MCF 10A (cell line): ENCODE measurements at regions not wholly inside any gene's neighbourhood (a gene's known extent, or its start where the extent isn't known, plus 50 kb on each side); places are given as distances from the start of the nearest gene placed in this dataset.

Source experiments
- BruUV-seq: library from RNA; stranded (reverse); fragments of 400-500 nt; replicated peaks from 2 replicates; lab custom pipeline; 2021; lab: Mats Ljungman, UMichigan
- CTCF ChIA-PET: fragments of 300-600 bp; sonication (Branson Sonifier 250); formaldehyde crosslinking; extraction: SDS; loops from one replicate; lab custom pipeline; 2021; ENCODE audit warnings: antibody characterized with exemption, inconsistent platforms; lab: Yijun Ruan, JAX
- POLR2A ChIA-PET: fragments of 300-600, 350-650 bp; sonication (Branson Sonifier 250); formaldehyde crosslinking; extraction: SDS; loops from one replicate; lab custom pipeline; 2020; ENCODE audit warnings: antibody characterized with exemption, inconsistent platforms; lab: Yijun Ruan, JAX
- DNase-seq: peaks from one replicate; pipeline ENCODE4 v3.0.0-alpha.2; 2018; ENCODE audit not compliant: unreplicated experiment
- H3K27ac Mint-ChIP-seq: one replicate; pipeline ENCODE4 v1.8.0; 2022; ENCODE audit warnings: mild to moderate bottlenecking, low read depth, mixed read lengths; ENCODE audit not compliant: unreplicated experiment
- H3K27me3 Mint-ChIP-seq: one replicate; pipeline ENCODE4 v1.8.0; 2022; ENCODE audit warnings: mixed read lengths; ENCODE audit not compliant: insufficient read depth, unreplicated experiment
- H3K36me3 Mint-ChIP-seq: one replicate; pipeline ENCODE4 v1.8.0; 2022; ENCODE audit warnings: mild to moderate bottlenecking, moderate library complexity, mixed read lengths; ENCODE audit not compliant: insufficient read depth, unreplicated experiment
- H3K4me1 Mint-ChIP-seq: one replicate; pipeline ENCODE4 v1.8.0; 2022; ENCODE audit warnings: mixed read lengths; ENCODE audit not compliant: insufficient read depth, unreplicated experiment
- H3K4me3 Mint-ChIP-seq: one replicate; pipeline ENCODE4 v1.8.0; 2022; ENCODE audit warnings: mild to moderate bottlenecking, moderate library complexity, mixed read lengths; ENCODE audit not compliant: unreplicated experiment
- H3K9me3 Mint-ChIP-seq: one replicate; pipeline ENCODE4 v1.8.0; 2022; ENCODE audit warnings: mixed read lengths; ENCODE audit not compliant: unreplicated experiment
- intact Hi-C: fragments of 100-400 bp; cut with micrococcal nuclease; formaldehyde crosslinking; loops from 2 replicates; pipeline ENCODE4 v1.14.1; 2022
- TF ChIP-seq, protein P1 (sequence below): fragments of 200-600 bp; IDR thresholded peaks from one replicate; pipeline ENCODE4 v1.8.0; 2022; ENCODE audit warnings: antibody characterized with exemption, mild to moderate bottlenecking; ENCODE audit not compliant: unreplicated experiment

DNA sequence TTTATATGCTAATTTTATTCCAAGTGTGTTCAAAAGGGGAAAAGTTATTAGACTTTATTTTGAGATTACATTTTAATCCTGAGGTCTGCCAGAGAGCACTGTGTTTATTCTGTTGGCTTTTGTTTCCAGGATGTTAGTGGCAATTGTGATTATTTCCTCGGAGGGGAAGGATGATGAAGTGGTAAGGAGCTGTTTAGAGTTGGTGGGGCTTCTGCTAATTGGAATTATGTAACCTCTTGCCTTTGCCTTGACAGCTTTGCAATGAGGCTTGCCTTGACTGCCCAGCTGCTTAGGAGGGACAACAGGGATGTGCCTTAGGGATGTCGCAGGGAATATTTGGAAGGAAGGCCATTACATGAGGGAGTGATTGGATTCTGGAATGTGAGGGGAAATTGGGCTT, 89.7 kb upstream of the E2F8 start:
- intact Hi-C loops: no loop called here
- H3K27me3 Mint-ChIP-seq: peaks cover 71% of the 10 kb centered on the region
- no peaks in the 10 kb centered on the region for H3K36me3 Mint-ChIP-seq
- BruUV-seq: no TSS peak
- no peaks in the 10 kb centered on the region for H3K4me1 Mint-ChIP-seq
- no peak for DNase-seq
- no peak overlapping the region for H3K27ac Mint-ChIP-seq
- CTCF ChIA-PET: interaction anchor here (0.7 to 4.5 kb wide), 4 partner anchors 11 to 281 kb away, joined by 3 to 23 read pairs (median 4); no protein-coding TSS in a partner anchor
- H3K4me3 Mint-ChIP-seq: no peak overlapping the region
- TF ChIP-seq, protein P1, sequence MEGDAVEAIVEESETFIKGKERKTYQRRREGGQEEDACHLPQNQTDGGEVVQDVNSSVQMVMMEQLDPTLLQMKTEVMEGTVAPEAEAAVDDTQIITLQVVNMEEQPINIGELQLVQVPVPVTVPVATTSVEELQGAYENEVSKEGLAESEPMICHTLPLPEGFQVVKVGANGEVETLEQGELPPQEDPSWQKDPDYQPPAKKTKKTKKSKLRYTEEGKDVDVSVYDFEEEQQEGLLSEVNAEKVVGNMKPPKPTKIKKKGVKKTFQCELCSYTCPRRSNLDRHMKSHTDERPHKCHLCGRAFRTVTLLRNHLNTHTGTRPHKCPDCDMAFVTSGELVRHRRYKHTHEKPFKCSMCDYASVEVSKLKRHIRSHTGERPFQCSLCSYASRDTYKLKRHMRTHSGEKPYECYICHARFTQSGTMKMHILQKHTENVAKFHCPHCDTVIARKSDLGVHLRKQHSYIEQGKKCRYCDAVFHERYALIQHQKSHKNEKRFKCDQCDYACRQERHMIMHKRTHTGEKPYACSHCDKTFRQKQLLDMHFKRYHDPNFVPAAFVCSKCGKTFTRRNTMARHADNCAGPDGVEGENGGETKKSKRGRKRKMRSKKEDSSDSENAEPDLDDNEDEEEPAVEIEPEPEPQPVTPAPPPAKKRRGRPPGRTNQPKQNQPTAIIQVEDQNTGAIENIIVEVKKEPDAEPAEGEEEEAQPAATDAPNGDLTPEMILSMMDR: no peak
- POLR2A ChIA-PET: no interaction called here
- H3K9me3 Mint-ChIP-seq: no peaks in the 10 kb centered on the region

DNA sequence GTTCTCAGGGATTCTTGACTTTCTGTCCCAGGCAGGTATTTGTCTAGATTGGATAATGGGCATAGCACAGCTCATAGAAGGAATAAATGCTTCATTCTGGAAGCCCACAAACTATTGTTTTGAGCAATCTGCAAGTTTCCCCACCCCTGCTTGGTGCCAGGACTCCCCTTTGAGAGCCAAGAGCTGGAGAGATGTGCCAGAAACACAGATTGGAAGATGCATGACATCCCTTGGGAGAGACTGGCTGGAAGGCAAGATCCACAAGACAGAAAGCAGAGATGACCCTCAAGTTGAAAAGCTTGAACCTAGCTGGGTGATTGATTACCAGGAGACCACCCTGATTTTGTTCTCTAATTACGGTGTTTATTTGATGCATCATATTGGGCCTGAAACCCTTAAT, 89.2 kb upstream of the E2F8 start:
- no peaks in the 10 kb centered on the region for H3K4me1 Mint-ChIP-seq
- POLR2A ChIA-PET: no interaction called here
- CTCF ChIA-PET: interaction anchor here (0.7 to 4.5 kb wide), 4 partner anchors 12 to 281 kb away, joined by 3 to 23 read pairs (median 4); no protein-coding TSS in a partner anchor
- DNase-seq: no peak
- intact Hi-C loops: no loop called here
- TF ChIP-seq, protein P1: no peak
- H3K4me3 Mint-ChIP-seq: no peak overlapping the region
- BruUV-seq: no TSS peak
- no peaks in the 10 kb centered on the region for H3K9me3 Mint-ChIP-seq
- no peaks in the 10 kb centered on the region for H3K36me3 Mint-ChIP-seq
- H3K27me3 Mint-ChIP-seq: peaks cover 71% of the 10 kb centered on the region
- H3K27ac Mint-ChIP-seq: no peak overlapping the region

DNA sequence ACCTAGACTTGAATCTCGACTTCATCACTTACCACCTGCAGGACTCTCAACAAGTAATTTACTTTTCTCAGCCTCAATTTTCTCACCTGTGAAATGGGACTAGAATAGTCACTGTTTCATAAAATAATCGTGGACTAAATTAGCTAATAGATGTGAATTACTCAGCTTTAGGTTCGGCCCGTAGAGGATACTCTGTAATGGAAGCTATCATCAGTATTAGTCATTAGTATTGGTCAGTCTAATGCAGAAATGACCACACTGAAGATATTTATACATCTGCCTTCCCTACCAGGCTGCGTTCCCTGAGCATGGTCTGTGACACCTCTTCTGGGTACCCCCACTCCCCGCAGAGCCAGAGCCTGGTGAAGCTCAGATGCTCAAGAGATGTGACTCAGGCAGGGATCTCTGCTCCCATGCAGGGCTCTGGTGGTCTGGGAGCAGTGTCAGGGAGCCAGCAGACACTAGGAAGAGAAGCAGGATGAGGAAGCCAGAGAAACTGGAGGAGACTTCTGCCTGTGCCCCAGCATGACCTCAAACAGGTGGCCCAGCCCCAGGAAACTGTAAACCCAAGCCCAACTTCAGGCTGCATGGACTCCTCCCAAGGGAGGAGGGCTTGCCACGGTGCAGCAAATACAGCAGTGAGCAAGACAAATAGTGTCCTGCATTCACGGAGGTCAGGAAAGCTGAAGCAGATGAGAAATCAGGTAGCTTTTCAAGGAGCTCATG, 88.0 kb upstream of the E2F8 start:
- POLR2A ChIA-PET: interaction anchor here (0.6 kb wide), 1 partner anchor 16 kb away, joined by 3 read pairs; no protein-coding TSS in a partner anchor
- Mint-ChIP-seq H3K27me3 (peaks cover 71% of the 10 kb centered on the region), H3K4me3 (no peak overlapping the region), H3K9me3 (no peaks in the 10 kb centered on the region), H3K36me3 (no peaks in the 10 kb centered on the region), H3K4me1 (no peaks in the 10 kb centered on the region), H3K27ac (no peak overlapping the region)
- intact Hi-C loops: no loop called here
- TF ChIP-seq, protein P1: no peak
- CTCF ChIA-PET: interaction anchor here (0.6 to 4.5 kb wide), 3 partner anchors 39 to 258 kb away, joined by 3 to 23 read pairs (median 4); no protein-coding TSS in a partner anchor
- DNase-seq: no peak
- BruUV-seq: no TSS peak

DNA sequence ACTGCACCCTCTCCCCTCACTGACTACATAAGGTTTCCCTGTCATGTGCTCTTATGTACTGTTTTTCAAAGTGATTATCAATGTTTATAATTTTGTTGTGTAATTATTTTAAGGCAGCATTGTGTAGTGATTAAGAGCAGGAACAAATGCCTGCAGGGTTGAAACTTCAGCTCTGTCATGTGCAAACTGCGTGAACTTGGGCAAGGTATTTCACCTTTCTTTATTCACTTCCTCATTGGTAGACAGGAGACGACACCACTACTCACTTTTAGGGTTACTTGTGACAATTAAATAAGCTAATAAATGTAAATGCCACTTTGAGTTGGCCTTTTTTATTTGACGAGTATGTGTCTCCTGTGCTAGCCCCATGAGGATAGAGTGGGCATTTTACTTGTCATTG, 86.5 kb upstream of the E2F8 start:
- BruUV-seq: no TSS peak
- Mint-ChIP-seq H3K36me3 (no peaks in the 10 kb centered on the region), H3K4me1 (no peaks in the 10 kb centered on the region), H3K4me3 (no peak overlapping the region), H3K27me3 (peaks cover 79% of the 10 kb centered on the region), H3K27ac (no peak overlapping the region), H3K9me3 (no peaks in the 10 kb centered on the region)
- ChIA-PET CTCF (interaction anchor here (0.5 to 2.1 kb wide), 9 partner anchors 12 to 227 kb away, joined by 3 to 28 read pairs (median 3); no protein-coding TSS in a partner anchor), POLR2A (no interaction called here)
- TF ChIP-seq, protein P1: no peak
- intact Hi-C loops: no loop called here
- DNase-seq: no peak
